Mesenchymal stem cell (in vitro differentiated cells and primary cell): ENCODE measurements at regions not wholly inside any gene's neighbourhood (a gene's known extent, or its start where the extent isn't known, plus 50 kb on each side); places are given as distances from the start of the nearest gene placed in this dataset.

Experiments
- DNase-seq: peaks from one replicate; pipeline ENCODE4 v3.0.0-alpha.2; 2013
- H2AFZ ChIP-seq: one replicate; pipeline ENCODE4 v1.6.1; 2013; ENCODE audit warnings: low read depth, mild to moderate bottlenecking, control low read depth, inconsistent platforms, low read length, moderate library complexity
- H2AK5ac ChIP-seq: 2 replicates; pipeline ENCODE4 v1.6.1; 2013; ENCODE audit warnings: low read length, moderate library complexity, mild to moderate bottlenecking, inconsistent platforms; ENCODE audit not compliant: severe bottlenecking
- H2BK120ac ChIP-seq: one replicate; pipeline ENCODE4 v1.6.1; 2013; ENCODE audit warnings: low read depth, mild to moderate bottlenecking, inconsistent platforms, low read length, moderate library complexity
- H2BK12ac ChIP-seq, 2 experiments: one replicate each; pipeline ENCODE4 v1.6.1; 2013; ENCODE audit warnings: inconsistent platforms in 2 of 2, low read length in 2 of 2, mild to moderate bottlenecking in 2 of 2, moderate library complexity in 2 of 2, control low read depth in 1 of 2
- H2BK15ac ChIP-seq: one replicate; pipeline ENCODE4 v1.6.1; 2013; ENCODE audit warnings: mild to moderate bottlenecking, low read depth, inconsistent platforms; ENCODE audit not compliant: poor library complexity, severe bottlenecking
- H2BK5ac ChIP-seq: 2 replicates; pipeline ENCODE4 v1.6.1; 2013; ENCODE audit warnings: low read depth, mild to moderate bottlenecking, low read length, control low read depth, inconsistent platforms; ENCODE audit not compliant: poor library complexity, severe bottlenecking
- H3K14ac ChIP-seq, 2 experiments: one replicate each; pipeline ENCODE4 v1.6.1; 2013; ENCODE audit warnings: inconsistent platforms in 2 of 2, low read length in 2 of 2, control low read depth in 1 of 2, mild to moderate bottlenecking in 1 of 2, moderate library complexity in 1 of 2
- H3K18ac ChIP-seq, 2 experiments: one replicate each; pipeline ENCODE4 v1.6.1; 2013; ENCODE audit warnings: inconsistent platforms in 2 of 2, low read length in 2 of 2, control low read depth in 1 of 2, low read depth in 1 of 2, mild to moderate bottlenecking in 1 of 2
- H3K23ac ChIP-seq, 2 experiments: one replicate each; pipeline ENCODE4 v1.6.1; 2013; ENCODE audit warnings: inconsistent platforms in 2 of 2, low read length in 2 of 2, mild to moderate bottlenecking in 2 of 2, moderate library complexity in 2 of 2, control low read depth in 1 of 2
- H3K27ac ChIP-seq: 2 replicates; pipeline ENCODE4 v1.5.1; 2013; ENCODE audit warnings: mild to moderate bottlenecking, moderate library complexity, low read length, control low read depth, inconsistent platforms; ENCODE audit not compliant: poor library complexity, severe bottlenecking
- H3K27me3 ChIP-seq, 2 experiments: 2 replicates each; pipeline versions ENCODE4 v1.6.1 to v1.7.0; 2013; ENCODE audit warnings: low read length in 2 of 2, mild to moderate bottlenecking in 2 of 2, moderate library complexity in 2 of 2, control low read depth in 1 of 2, inconsistent platforms in 1 of 2; ENCODE audit not compliant: control insufficient read depth in 1 of 2, insufficient read depth in 1 of 2
- H3K36me3 ChIP-seq, 2 experiments: 2 replicates each; pipeline versions ENCODE4 v1.6.1 to v1.7.0; 2013; ENCODE audit warnings: low read length in 2 of 2, control low read depth in 1 of 2, inconsistent platforms in 1 of 2, low read depth in 1 of 2, mild to moderate bottlenecking in 1 of 2; ENCODE audit not compliant: insufficient read depth in 2 of 2, control insufficient read depth in 1 of 2
- H3K4ac ChIP-seq, 2 experiments: one replicate each; pipeline ENCODE4 v1.6.1; 2013; ENCODE audit warnings: inconsistent platforms in 2 of 2, low read length in 2 of 2, mild to moderate bottlenecking in 2 of 2, moderate library complexity in 2 of 2, control low read depth in 1 of 2, low read depth in 1 of 2
- H3K4me1 ChIP-seq: 2 replicates; pipeline ENCODE4 v1.6.1; 2013; ENCODE audit warnings: low read depth, low read length, control low read depth; ENCODE audit not compliant: control insufficient read depth, insufficient read depth
- H3K4me2 ChIP-seq: 2 replicates; pipeline ENCODE4 v1.6.1; 2013; ENCODE audit warnings: low read length, mild to moderate bottlenecking, inconsistent platforms; ENCODE audit not compliant: poor library complexity, severe bottlenecking
- H3K4me3 ChIP-seq, 2 experiments: 2 replicates each; pipeline versions ENCODE4 v1.5.1 to v1.7.0; 2013; ENCODE audit warnings: low read length in 2 of 2, mild to moderate bottlenecking in 2 of 2, control low read depth in 1 of 2, low read depth in 1 of 2; ENCODE audit not compliant: insufficient read depth in 1 of 2
- H3K79me1 ChIP-seq: replicated peaks from 2 replicates; pipeline ENCODE4 v1.6.1; 2013; ENCODE audit warnings: mild to moderate bottlenecking, control low read depth, low read length, inconsistent platforms; ENCODE audit not compliant: poor library complexity, severe bottlenecking
- H3K9ac ChIP-seq: 2 replicates; pipeline ENCODE4 v1.7.0; 2013; ENCODE audit warnings: mild to moderate bottlenecking, low read length, moderate library complexity
- H3K9me3 ChIP-seq: 2 replicates; pipeline ENCODE4 v1.7.0; 2013; ENCODE audit warnings: mild to moderate bottlenecking, low read length; ENCODE audit not compliant: control insufficient read depth
- H4K8ac ChIP-seq: one replicate; pipeline ENCODE4 v1.6.1; 2013; ENCODE audit warnings: inconsistent platforms, mild to moderate bottlenecking, low read length, moderate library complexity
- H4K91ac ChIP-seq: one replicate; pipeline ENCODE4 v1.6.1; 2013; ENCODE audit warnings: mild to moderate bottlenecking, low read length, inconsistent platforms
- WGBS: methylation state at CpG from one replicate; pipeline ENCODE4 v1.1.7; 2013; ENCODE audit warnings: mixed read lengths; 5-methylcytosine and 5-hydroxymethylcytosine counted together

GRCh38 chr3:88812576-88812975, 294.8 kb upstream of the EPHA3 start:
- Histone ChIP-seq H3K4me1 (no peaks in the 10 kb centered on the region), H3K36me3 (no peaks in the 10 kb centered on the region), H2AFZ (no peak overlapping the region), H2BK15ac (no peak overlapping the region), H4K91ac (no peak overlapping the region), H2AK5ac (no peak overlapping the region), H3K4ac (no peak overlapping the region), H3K27ac (no peak overlapping the region), H2BK12ac (no peak overlapping the region), H2BK5ac (no peak overlapping the region), H3K18ac (no peak overlapping the region), H3K27me3 (no peaks in the 10 kb centered on the region), H2BK120ac (no peak overlapping the region), H3K4me2 (no peak overlapping the region), H3K4me3 (no peak overlapping the region), H3K9me3 (no peaks in the 10 kb centered on the region), H3K23ac (no peak overlapping the region), H3K9ac (no peak overlapping the region), H3K14ac (no peak overlapping the region), H4K8ac (no peak overlapping the region), H3K79me1 (no peaks in the 10 kb centered on the region)
- no CpG with 5 or more reads among the region's 5 CpGs for WGBS
- no peak for DNase-seq

DNA sequence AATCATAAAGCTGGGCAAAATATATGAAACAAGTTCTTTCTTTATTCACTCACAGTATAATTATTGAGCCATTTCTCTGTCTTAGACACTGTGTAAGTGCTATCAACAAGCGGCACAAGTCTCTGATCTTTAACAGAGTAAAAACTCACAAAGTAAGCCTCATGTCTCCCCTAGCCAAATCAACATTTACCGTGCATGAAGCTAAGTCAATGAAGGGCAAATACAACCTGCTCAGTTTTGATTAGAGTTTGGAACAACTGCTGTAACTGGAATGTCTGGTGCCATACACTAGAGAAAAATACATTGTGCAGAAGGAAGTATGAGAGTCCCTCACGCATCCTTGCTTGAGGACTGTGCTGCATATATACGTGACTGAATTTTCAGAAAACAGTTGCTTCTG, 291.0 kb upstream of the EPHA3 start:
- Histone ChIP-seq H3K4me3 (no peak overlapping the region), H4K91ac (no peak overlapping the region), H3K23ac (no peak overlapping the region), H3K18ac (no peak overlapping the region), H2AK5ac (no peak overlapping the region), H4K8ac (no peak overlapping the region), H2BK12ac (no peak overlapping the region), H3K27ac (no peak overlapping the region), H2BK120ac (no peak overlapping the region), H2AFZ (no peak overlapping the region), H3K4me1 (no peaks in the 10 kb centered on the region), H3K4ac (no peak overlapping the region), H3K36me3 (no peaks in the 10 kb centered on the region), H3K14ac (no peak overlapping the region), H3K4me2 (no peak overlapping the region), H3K9me3 (no peaks in the 10 kb centered on the region), H2BK15ac (no peak overlapping the region), H3K9ac (no peak overlapping the region), H3K79me1 (no peaks in the 10 kb centered on the region), H2BK5ac (no peak overlapping the region), H3K27me3 (no peaks in the 10 kb centered on the region)
- WGBS = 94% methylated on average over 4 of the region's 4 CpGs
- DNase-seq = no peak

GRCh38 chr3:88824666-88825564, 282.5 kb upstream of the EPHA3 start:
- Histone ChIP-seq H2AK5ac (no peak overlapping the region), H2BK15ac (no peak overlapping the region), H3K4me3 (no peak overlapping the region), H2AFZ (no peak overlapping the region), H3K14ac (no peak overlapping the region), H3K27me3 (no peaks in the 10 kb centered on the region), H2BK120ac (no peak overlapping the region), H3K79me1 (no peaks in the 10 kb centered on the region), H3K4me1 (no peaks in the 10 kb centered on the region), H3K23ac (no peak overlapping the region), H4K91ac (no peak overlapping the region), H3K27ac (no peak overlapping the region), H2BK5ac (no peak overlapping the region), H3K36me3 (no peaks in the 10 kb centered on the region), H3K4ac (no peak overlapping the region), H3K4me2 (no peak overlapping the region), H3K9me3 (no peaks in the 10 kb centered on the region), H4K8ac (no peak overlapping the region), H3K18ac (no peak overlapping the region), H2BK12ac (no peak overlapping the region), H3K9ac (no peak overlapping the region)
- peak; percentile 8 for DNase-seq
- 68% methylated on average over 4 of the region's 5 CpGs for WGBS

DNA sequence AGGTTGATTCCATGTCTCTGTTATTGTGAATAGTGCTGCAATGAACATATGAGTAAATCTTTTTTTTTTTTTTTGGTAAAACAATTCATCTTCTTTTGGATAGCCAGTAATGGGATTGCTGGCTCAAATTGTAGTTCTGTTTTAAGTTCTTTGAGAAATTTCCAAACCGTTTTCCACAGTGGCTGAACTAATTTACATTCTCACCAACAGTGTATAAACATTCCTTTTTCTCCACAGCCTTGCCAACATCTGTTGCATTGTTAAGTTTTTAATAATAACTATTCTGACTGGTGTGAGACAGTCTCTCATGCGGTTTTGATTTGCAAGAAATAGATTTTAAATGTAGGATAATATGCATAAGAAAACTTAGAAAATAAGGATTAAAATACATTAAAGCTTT, 279.0 kb upstream of the EPHA3 start:
- H2BK120ac ChIP-seq = no peak overlapping the region
- no peak overlapping the region for H3K4me2 ChIP-seq
- H3K9me3 ChIP-seq = no peaks in the 10 kb centered on the region
- H3K27ac ChIP-seq = no peak overlapping the region
- no peak overlapping the region for H2BK5ac ChIP-seq
- no peak overlapping the region for H3K4ac ChIP-seq
- no peak overlapping the region for H3K4me3 ChIP-seq
- H3K9ac ChIP-seq = no peak overlapping the region
- H3K23ac ChIP-seq = no peak overlapping the region
- no peaks in the 10 kb centered on the region for H3K36me3 ChIP-seq
- H4K8ac ChIP-seq = no peak overlapping the region
- WGBS = no CpG with 5 or more reads among the region's 2 CpGs
- no peak for DNase-seq
- no peak overlapping the region for H4K91ac ChIP-seq
- H3K79me1 ChIP-seq = no peaks in the 10 kb centered on the region
- no peak overlapping the region for H3K18ac ChIP-seq
- no peak overlapping the region for H2AFZ ChIP-seq
- H3K4me1 ChIP-seq = no peaks in the 10 kb centered on the region
- H2BK12ac ChIP-seq = no peak overlapping the region
- H3K27me3 ChIP-seq = no peaks in the 10 kb centered on the region
- H2BK15ac ChIP-seq = no peak overlapping the region
- H2AK5ac ChIP-seq = no peak overlapping the region
- H3K14ac ChIP-seq = no peak overlapping the region
